ENCODE measurements at regions not wholly inside any gene's neighbourhood (a gene's known extent, or its start where the extent isn't known, plus 50 kb on each side); places are given as distances from the start of the nearest gene placed in this dataset.

DNA sequence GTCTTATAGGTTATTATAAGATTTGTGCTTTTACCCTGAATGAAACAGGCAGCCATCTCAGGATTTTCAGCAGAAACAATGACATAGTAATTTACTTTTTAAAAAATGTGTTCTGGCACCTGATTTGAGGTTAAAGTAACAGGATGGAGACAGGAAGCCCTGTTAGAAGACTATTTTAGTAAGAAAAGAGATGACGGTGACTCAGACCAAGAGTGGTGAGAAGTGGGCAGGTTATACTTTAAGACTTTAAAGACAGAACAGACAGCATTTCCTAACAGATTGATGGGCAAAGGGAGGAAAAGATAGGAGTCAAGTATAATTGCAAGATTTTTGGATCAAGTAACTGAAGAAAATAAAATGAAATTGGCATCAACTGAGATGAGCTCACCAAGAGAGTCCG lies 436.8 kb upstream of the NR5A2 start:
- TF ChIP-seq CTCF (conservative IDR thresholded peaks at IDR 0.05 in 1 of 2, IDR thresholded peaks at IDR 0.05 in 1 of 2; ENCODE audit: extremely low read depth in 1 of 2, insufficient read depth in 1 of 2, low read depth in 1 of 2, low read length in 2 of 2) (no peak), EZH2 (IDR thresholded peaks at IDR 0.05; ENCODE audit: borderline replicate concordance, low read length) (no peak)
